ENCODE measurements at regions not wholly inside any gene's neighbourhood (a gene's known extent, or its start where the extent isn't known, plus 50 kb on each side); places are given as distances from the start of the nearest gene placed in this dataset.

GRCh38 chr2:20523073-20523798 lies 76.4 kb downstream of the RHOB start:
- no peak for DNase-seq (ENCODE audit: low spot score)

- DNase-seq (ENCODE audit: low spot score) = no peak
Measured at GRCh38 chr2:20523799-20524187, 76.9 kb downstream of the RHOB start.

GRCh38 chr2:20524412-20525040 lies 77.7 kb downstream of the RHOB start:
- DNase-seq (ENCODE audit: low spot score) = no peak

GRCh38 chr2:20525041-20526035 lies 78.5 kb downstream of the RHOB start:
- no peak for DNase-seq (ENCODE audit: low spot score)

GRCh38 chr2:20526160-20526559 lies 79.3 kb downstream of the RHOB start:
- DNase-seq (ENCODE audit: low spot score) = peak; percentile 52

- DNase-seq (ENCODE audit: low spot score) = no peak
Measured at GRCh38 chr2:20526708-20527107, 79.8 kb downstream of the RHOB start.

GRCh38 chr2:20528713-20529112 lies 81.8 kb downstream of the RHOB start:
- DNase-seq (ENCODE audit: low spot score) = no peak

- DNase-seq (ENCODE audit: low spot score) = no peak
Measured at GRCh38 chr2:20530520-20530919, 83.6 kb downstream of the RHOB start.

GRCh38 chr2:20531633-20532262 lies 84.9 kb downstream of the RHOB start:
- DNase-seq (ENCODE audit: low spot score) = no peak

GRCh38 chr2:20532634-20533437 lies 86.0 kb downstream of the RHOB start:
- DNase-seq (ENCODE audit: low spot score) = peak; percentile 40

- DNase-seq (ENCODE audit: low spot score) = no peak
Measured at GRCh38 chr2:20533993-20534622, 87.2 kb downstream of the RHOB start.

- no peak for DNase-seq (ENCODE audit: low spot score)
Measured at GRCh38 chr2:20534913-20535801, 88.3 kb downstream of the RHOB start.

- no peak for DNase-seq (ENCODE audit: low spot score)
Measured at GRCh38 chr2:20536619-20537422, 89.9 kb downstream of the RHOB start.

- DNase-seq (ENCODE audit: low spot score) = no peak
Measured at GRCh38 chr2:20537423-20538307, 90.8 kb downstream of the RHOB start.

GRCh38 chr2:20538308-20539132 lies 91.6 kb downstream of the RHOB start:
- DNase-seq (ENCODE audit: low spot score) = no peak

- peak; percentile 52 for DNase-seq (ENCODE audit: low spot score)
Measured at GRCh38 chr2:20539133-20539719, 92.4 kb downstream of the RHOB start.
